ENCODE measurements at regions not wholly inside any gene's neighbourhood (a gene's known extent, or its start where the extent isn't known, plus 50 kb on each side); places are given as distances from the start of the nearest gene placed in this dataset.

GRCh38 chr6:130694606-130695005 is 132.6 kb upstream of the SMLR1 start:
- no peak for TF ChIP-seq POLR2A (IDR thresholded peaks at IDR 0.05)
- TF ChIP-seq CTCF (IDR thresholded peaks at IDR 0.05) = no peak
- no peak for TF ChIP-seq POLR2AphosphoS5 (IDR thresholded peaks at IDR 0.05)
- TF ChIP-seq EP300 (IDR thresholded peaks at IDR 0.05) = no peak

All from gastroesophageal sphincter (tissue), 3 donors.